WI38 (cell line): ENCODE measurements at regions not wholly inside any gene's neighbourhood (a gene's known extent, or its start where the extent isn't known, plus 50 kb on each side); places are given as distances from the start of the nearest gene placed in this dataset.

Source experiments
- H3K4me3 ChIP-seq: 2 replicates; pipeline ENCODE4 v1.5.1; 2011; ENCODE audit warnings: low read depth, mild to moderate bottlenecking, control low read depth, low read length
- TF ChIP-seq, protein P1 (sequence below): IDR thresholded peaks from 2 replicates; pipeline ENCODE4 v1.5.1; 2012; ENCODE audit warnings: low read depth, mild to moderate bottlenecking, control low read depth, low read length

DNA sequence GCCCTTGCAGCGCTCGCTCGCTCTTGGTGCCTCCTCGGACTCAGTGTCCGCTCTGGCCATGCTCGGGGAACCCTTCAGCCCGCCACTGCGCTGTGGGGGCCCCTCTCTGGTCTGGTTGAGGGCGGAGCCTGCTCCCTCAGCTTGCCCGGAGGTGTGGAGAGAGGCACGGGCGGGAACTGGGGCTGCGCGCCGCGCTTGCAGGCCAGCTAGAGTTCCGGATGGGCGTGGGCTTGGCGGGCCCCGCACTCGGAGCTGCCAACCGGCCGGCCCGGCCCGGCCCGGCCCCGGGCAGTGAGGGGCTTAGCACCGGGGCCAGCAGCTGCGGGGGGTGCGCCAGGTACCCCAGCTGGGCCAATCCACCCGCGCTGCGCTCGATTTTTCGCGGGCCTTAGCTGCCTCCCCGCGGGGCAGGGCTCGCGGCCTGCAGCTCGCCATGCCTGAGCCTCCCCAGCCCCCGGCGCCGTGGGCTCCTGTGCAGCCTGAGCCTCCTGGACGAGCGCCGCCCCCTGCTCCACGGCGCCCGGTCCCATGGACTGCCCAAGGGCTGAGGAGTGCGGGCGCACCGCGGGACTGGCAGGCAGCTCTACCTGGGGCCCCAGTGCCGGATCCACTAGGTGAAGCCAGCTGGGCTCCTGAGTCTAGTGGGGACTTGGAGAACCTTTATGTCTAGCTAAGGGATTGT is 217.0 kb upstream of the PKN2 start:
- TF ChIP-seq, protein P1, sequence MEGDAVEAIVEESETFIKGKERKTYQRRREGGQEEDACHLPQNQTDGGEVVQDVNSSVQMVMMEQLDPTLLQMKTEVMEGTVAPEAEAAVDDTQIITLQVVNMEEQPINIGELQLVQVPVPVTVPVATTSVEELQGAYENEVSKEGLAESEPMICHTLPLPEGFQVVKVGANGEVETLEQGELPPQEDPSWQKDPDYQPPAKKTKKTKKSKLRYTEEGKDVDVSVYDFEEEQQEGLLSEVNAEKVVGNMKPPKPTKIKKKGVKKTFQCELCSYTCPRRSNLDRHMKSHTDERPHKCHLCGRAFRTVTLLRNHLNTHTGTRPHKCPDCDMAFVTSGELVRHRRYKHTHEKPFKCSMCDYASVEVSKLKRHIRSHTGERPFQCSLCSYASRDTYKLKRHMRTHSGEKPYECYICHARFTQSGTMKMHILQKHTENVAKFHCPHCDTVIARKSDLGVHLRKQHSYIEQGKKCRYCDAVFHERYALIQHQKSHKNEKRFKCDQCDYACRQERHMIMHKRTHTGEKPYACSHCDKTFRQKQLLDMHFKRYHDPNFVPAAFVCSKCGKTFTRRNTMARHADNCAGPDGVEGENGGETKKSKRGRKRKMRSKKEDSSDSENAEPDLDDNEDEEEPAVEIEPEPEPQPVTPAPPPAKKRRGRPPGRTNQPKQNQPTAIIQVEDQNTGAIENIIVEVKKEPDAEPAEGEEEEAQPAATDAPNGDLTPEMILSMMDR: no peak
- no peak overlapping the region for H3K4me3 ChIP-seq

GRCh38 chr1:88472298-88472697 is 211.8 kb upstream of the PKN2 start:
- TF ChIP-seq, protein P1: no peak
- no peak overlapping the region for H3K4me3 ChIP-seq

GRCh38 chr1:88472714-88473113 is 211.4 kb upstream of the PKN2 start:
- TF ChIP-seq, protein P1: no peak

DNA sequence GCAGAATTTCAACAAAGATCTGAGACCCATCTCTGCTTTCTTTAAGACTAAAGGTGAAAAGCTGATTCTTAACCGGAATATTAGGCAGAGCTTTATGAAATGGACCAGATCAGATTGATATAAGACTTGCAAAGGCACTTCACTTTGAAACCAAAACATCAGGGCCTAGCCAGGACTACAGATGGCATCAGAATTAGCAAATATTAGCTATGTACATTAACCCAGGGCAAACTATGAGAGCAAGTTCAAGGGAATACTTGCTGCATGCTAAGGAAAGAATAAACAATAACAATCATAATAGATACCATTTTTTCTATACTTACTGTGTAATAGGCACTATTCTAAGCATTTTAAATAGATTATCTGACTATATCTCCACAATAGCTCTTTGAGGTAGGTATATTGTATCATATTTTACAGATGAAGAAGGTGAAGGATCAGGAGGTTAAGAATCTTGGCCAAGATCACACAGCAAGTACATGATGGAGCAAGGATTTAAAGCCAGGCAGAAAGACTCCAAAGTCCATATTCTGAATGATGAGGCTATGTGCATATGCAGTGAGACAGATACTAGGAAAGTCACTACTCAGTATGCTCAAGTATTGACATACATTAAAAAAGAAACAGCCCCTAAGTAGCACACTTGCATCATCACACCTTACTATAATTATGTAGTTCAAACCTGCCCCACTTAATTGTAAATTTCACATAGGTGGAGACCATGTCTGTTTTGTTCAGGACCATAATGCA is 209.3 kb upstream of the PKN2 start:
- TF ChIP-seq, protein P1: no peak
- no peak overlapping the region for H3K4me3 ChIP-seq

More at GRCh38 chr1:88472714-88473113, 211.4 kb upstream of the PKN2 start:
- H3K4me3 ChIP-seq: no peak overlapping the region

DNA sequence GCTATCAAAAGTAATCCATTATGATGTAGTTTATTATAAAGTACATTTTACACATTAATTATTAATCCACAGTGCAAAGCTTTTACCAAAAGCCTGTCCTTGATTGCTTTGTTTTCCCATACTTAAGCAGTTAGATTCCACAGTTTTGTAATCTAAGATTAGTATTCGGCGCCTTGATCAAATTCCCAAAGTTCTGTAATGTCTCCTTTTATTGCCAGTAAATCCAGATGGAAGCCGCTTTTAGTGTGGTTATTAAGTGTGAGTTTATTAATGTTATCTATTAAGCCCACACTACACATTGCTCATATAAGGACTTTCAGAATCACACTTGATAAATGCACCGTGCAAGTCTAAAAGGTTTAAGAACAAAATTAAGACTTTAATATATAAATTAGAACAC is 199.2 kb upstream of the PKN2 start:
- TF ChIP-seq, protein P1: no peak
- H3K4me3 ChIP-seq: no peak overlapping the region

GRCh38 chr1:88488237-88488636 is 195.8 kb upstream of the PKN2 start:
- H3K4me3 ChIP-seq: no peak overlapping the region
- TF ChIP-seq, protein P1: no peak

GRCh38 chr1:88490676-88491075 is 193.4 kb upstream of the PKN2 start:
- no peak overlapping the region for H3K4me3 ChIP-seq
- TF ChIP-seq, protein P1: no peak
